GM12875 (cell line): ENCODE measurements at regions not wholly inside any gene's neighbourhood (a gene's known extent, or its start where the extent isn't known, plus 50 kb on each side); places are given as distances from the start of the nearest gene placed in this dataset.

Experiments
- H3K4me3 ChIP-seq: one replicate; pipeline ENCODE4 v1.5.1; 2011; ENCODE audit warnings: low read depth, low read length, control low read depth
- CTCF ChIP-seq: IDR thresholded peaks from 2 replicates; pipeline ENCODE4 v1.5.1; 2011; ENCODE audit warnings: low read depth, mild to moderate bottlenecking, control low read depth, inconsistent platforms, low read length, moderate library complexity, borderline replicate concordance; ENCODE audit not compliant: insufficient read depth

GRCh38 chr12:114287821-114288525 lies 118.0 kb downstream of the TBX5 start:
- H3K4me3 ChIP-seq: no peak overlapping the region
- no peak for TF ChIP-seq CTCF

GRCh38 chr12:114286145-114286544 lies 119.8 kb downstream of the TBX5 start:
- H3K4me3 ChIP-seq: no peak overlapping the region
- no peak for TF ChIP-seq CTCF

- H3K4me3 ChIP-seq: no peak overlapping the region
- TF ChIP-seq CTCF: no peak
Measured at GRCh38 chr12:114285554-114285953, 120.4 kb downstream of the TBX5 start.

- no peak overlapping the region for H3K4me3 ChIP-seq
- TF ChIP-seq CTCF: no peak
Measured at GRCh38 chr12:114284041-114284440, 121.9 kb downstream of the TBX5 start.

- H3K4me3 ChIP-seq: no peak overlapping the region
- no peak for TF ChIP-seq CTCF
Measured at GRCh38 chr12:114275932-114276785, 129.8 kb downstream of the TBX5 start.

GRCh38 chr12:114275086-114275485 lies 130.9 kb downstream of the TBX5 start:
- TF ChIP-seq CTCF: no peak
- H3K4me3 ChIP-seq: no peak overlapping the region

- no peak overlapping the region for H3K4me3 ChIP-seq
- TF ChIP-seq CTCF: no peak
Measured at GRCh38 chr12:114274131-114274530, 131.8 kb downstream of the TBX5 start.
